CD4-positive, alpha-beta T cell treated with Interleukin-15 for 4 hours (primary cell): ENCODE measurements at regions not wholly inside any gene's neighbourhood (a gene's known extent, or its start where the extent isn't known, plus 50 kb on each side); places are given as distances from the start of the nearest gene placed in this dataset.

Source experiments
- DNase-seq: peaks from one replicate; pipeline ENCODE4 v3.0.0-alpha.2; 2020; ENCODE audit warnings: low spot score

DNA sequence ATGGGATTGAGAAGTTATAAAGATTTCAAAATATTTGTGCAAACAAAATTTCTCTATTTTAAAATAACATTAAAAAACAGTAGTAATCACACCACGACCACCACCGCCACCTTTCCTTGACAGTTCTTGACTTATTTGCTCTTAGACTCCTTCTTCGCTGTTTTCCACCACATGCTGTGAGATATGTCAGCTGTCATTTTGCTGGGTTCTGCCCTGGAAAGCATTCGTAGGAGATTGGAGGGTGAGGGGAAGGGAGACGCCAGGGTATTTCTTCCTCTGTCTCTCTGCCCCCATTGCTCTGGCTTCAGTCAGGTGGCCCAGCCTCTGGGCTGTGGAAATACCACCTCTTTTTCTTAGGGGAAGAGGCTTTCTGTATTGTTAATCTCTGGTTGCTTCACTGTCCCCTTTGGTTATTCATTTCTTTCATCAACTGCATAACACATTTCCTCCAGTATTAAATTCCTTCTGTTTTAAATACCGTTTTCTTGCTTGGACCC, 186.2 kb downstream of the NEDD1 start:
- no peak for DNase-seq

DNA sequence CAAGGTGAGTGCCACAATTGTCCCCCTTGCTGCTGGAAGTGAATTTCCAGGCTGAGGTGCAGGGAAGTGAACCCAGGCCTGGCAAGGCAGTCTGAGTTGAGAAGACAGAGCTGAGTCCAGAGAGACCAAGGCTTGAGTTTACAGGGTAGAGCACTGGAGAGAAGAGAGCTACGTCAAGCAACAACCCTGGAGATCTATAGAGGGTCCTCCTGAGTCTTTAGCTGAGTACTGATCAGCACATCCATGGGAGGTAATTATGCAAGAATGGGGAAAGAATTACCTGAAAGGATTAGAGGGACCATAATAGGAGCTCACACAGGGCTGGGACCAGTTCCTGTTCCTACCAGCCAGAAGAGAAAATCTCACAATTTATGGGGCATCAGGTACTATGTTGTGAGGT, 190.7 kb downstream of the NEDD1 start:
- no peak for DNase-seq

- DNase-seq = no peak
Measured at GRCh38 chr12:97109441-97109840, 202.4 kb downstream of the NEDD1 start.

DNA sequence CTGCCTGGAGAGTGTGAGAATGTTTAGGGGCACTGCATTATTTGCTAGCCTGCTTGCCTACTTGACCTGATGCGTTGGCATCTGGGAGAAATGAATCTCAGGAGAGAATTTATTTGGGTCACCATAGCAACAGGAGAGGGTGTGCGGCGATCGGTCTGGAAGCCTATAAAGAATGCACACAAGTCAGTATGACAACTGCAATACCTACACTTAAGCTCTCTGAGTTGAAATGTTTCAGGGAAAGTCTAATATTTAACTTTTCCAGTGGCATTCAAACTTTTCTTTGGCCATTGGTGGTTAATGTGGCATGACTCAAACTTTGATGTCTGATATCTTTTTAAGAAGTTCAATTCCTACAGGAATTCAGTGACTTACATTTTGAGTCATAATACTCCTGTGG, 205.1 kb downstream of the NEDD1 start:
- DNase-seq = no peak

- no peak for DNase-seq
Measured at GRCh38 chr12:97118796-97119375, 211.8 kb downstream of the NEDD1 start.

GRCh38 chr12:97127061-97127460, 220.0 kb downstream of the NEDD1 start:
- no peak for DNase-seq

- DNase-seq = no peak
Measured at GRCh38 chr12:97131220-97131981, 224.3 kb downstream of the NEDD1 start.

GRCh38 chr12:97132270-97132669, 225.2 kb downstream of the NEDD1 start:
- DNase-seq = no peak

GRCh38 chr12:97134495-97134894, 227.4 kb downstream of the NEDD1 start:
- no peak for DNase-seq

DNA sequence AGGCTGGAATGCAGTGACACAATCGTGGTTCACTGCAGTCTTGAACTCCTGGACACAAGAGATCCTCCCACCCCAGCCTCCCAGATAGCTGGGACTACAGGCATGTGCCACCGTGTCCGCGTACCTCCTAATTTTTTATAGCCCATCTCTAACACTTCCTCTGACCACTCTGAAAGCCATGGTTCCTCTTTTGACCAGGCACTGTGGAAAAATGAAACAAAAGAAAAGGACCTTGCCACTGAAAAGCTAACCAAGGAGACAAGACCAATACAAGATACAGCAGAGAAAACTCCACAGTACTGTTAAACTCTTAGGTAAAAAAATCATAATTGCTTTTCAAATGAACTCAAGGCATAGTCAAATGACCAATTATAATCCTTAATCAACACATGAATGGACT, 233.3 kb downstream of the NEDD1 start:
- no peak for DNase-seq

DNA sequence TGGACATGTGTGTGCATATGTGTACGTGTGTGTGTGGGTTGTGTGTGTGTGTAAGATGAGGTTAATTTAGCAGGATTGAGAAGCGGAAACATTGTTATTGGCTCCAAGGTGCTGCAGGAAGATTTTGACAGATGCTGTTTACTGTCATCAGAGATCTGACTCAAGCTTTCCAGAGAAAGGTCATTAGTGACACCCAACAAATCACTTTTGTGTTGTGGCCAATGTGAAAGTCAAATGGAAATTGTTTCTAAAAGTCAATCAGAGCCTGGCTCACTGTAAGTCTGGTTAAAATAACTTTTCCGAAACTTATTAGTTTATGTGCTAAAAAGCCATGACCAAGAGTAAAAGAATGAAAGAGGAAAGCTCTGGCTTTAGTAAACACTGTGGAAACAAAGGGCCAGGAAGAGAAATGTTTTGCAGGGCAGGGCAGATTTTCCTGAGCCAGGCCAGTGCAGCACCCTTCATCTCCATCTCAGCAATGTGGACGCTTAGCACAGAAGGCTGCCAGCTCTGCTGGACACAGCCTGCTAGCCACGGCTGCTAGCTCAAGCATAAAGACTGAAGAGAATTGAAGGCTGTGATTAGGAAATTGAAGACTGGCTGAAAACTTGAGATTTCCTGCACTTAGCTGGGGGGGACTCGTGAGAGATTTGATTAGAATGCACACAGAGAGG, 235.8 kb downstream of the NEDD1 start:
- no peak for DNase-seq

GRCh38 chr12:97148941-97149559, 242.0 kb downstream of the NEDD1 start:
- peak; percentile 38 for DNase-seq

GRCh38 chr12:97151481-97151880, 244.4 kb downstream of the NEDD1 start:
- DNase-seq = no peak

GRCh38 chr12:97159377-97159776, 252.3 kb downstream of the NEDD1 start:
- no peak for DNase-seq

DNA sequence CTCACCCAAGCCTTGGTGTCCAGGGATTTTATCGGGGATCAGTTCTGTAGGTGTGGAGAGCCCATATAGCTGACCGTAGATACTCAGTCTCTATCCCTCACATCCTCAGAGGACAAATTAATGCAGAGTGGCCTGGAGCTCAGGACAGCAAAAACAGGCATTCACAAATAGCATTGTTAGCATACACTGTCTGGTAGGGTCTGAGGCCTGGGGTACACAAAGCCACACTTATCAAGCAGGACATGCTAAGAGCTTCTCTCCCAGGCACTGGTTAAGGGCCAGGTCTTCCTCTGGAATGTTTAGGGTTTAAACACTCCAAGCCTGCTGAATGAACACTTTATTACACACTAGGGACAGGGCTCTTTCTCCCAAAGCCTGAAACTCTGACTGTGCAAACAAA, 253.2 kb downstream of the NEDD1 start:
- no peak for DNase-seq

DNA sequence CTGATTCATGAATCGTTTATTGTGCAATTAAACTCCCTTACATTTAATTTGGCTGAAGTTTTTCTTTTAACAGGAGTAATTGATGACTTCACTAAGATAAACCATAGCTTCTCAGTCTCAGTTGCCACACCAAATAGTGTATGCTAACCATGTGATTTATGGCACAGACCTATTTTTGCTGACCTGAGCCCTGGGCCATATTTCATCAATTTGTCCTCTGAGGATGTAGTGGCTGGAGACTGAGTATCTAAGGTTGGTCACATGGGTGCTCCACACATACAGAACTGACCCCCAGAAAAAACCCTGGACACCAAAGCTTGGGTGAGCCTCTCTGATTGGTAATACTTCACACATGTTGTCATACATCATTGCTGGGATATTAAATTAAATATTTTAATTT, 255.1 kb downstream of the NEDD1 start:
- DNase-seq = no peak

- DNase-seq = no peak
Measured at GRCh38 chr12:97164936-97165335, 257.9 kb downstream of the NEDD1 start.

GRCh38 chr12:97167598-97167997, 260.5 kb downstream of the NEDD1 start:
- DNase-seq = no peak

GRCh38 chr12:97168804-97169203, 261.7 kb downstream of the NEDD1 start:
- DNase-seq = no peak

- DNase-seq = no peak
Measured at GRCh38 chr12:97169889-97170567, 263.0 kb downstream of the NEDD1 start.

GRCh38 chr12:97173688-97174410, 266.8 kb downstream of the NEDD1 start:
- DNase-seq = no peak

GRCh38 chr12:97177481-97177880, 270.4 kb downstream of the NEDD1 start:
- no peak for DNase-seq
